ENCODE measurements at regions not wholly inside any gene's neighbourhood (a gene's known extent, or its start where the extent isn't known, plus 50 kb on each side); places are given as distances from the start of the nearest gene placed in this dataset.
"Not testable (repeated sequence)": the region's sequence is repeated elsewhere in the genome, so short reads cannot be mapped to it uniquely, and the experiment has no call there.

DNA sequence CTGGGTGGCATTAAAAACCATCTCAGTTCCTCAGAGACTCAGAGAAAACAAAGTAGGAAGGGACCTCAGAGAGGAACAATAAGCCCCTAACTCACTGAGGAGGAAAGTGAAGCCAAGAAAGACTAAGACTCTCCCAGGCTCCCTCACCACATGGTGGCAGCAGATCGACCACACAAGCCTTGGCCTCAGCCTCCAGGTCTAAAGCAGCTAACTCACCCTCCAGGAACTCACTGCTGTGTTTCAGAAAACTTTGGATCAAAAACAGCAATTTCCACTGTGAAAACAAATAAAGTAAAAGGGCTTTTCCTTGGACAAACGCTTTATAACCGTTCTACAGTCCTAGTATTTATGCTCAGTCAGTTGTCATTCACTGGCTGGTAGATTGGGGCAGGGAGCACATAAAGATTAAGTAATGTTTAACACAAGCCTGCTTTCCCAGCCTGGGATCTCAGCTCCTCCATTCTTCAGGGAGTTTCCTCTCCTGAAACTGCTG is 137.4 kb downstream of the PPIAL4G start:
- H3K27me3 ChIP-seq, result peaks cover 0 to 20% of the 10 kb centered on the region in 2 donors
- not testable (repeated sequence) for H3K27ac ChIP-seq; H3K4me3 ChIP-seq; H3K9me3 ChIP-seq; H3K36me3 ChIP-seq; H3K4me1 ChIP-seq; DNase-seq (ENCODE audit: low spot score in 2 of 2)
- TF ChIP-seq, protein P1, sequence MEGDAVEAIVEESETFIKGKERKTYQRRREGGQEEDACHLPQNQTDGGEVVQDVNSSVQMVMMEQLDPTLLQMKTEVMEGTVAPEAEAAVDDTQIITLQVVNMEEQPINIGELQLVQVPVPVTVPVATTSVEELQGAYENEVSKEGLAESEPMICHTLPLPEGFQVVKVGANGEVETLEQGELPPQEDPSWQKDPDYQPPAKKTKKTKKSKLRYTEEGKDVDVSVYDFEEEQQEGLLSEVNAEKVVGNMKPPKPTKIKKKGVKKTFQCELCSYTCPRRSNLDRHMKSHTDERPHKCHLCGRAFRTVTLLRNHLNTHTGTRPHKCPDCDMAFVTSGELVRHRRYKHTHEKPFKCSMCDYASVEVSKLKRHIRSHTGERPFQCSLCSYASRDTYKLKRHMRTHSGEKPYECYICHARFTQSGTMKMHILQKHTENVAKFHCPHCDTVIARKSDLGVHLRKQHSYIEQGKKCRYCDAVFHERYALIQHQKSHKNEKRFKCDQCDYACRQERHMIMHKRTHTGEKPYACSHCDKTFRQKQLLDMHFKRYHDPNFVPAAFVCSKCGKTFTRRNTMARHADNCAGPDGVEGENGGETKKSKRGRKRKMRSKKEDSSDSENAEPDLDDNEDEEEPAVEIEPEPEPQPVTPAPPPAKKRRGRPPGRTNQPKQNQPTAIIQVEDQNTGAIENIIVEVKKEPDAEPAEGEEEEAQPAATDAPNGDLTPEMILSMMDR (IDR thresholded peaks at IDR 0.05), result peak in 2 of 5 experiments; percentile 31 to 47
- 4 to 6% methylated on average over 3 of the region's 3 CpGs for WGBS, 2 donors

DNA sequence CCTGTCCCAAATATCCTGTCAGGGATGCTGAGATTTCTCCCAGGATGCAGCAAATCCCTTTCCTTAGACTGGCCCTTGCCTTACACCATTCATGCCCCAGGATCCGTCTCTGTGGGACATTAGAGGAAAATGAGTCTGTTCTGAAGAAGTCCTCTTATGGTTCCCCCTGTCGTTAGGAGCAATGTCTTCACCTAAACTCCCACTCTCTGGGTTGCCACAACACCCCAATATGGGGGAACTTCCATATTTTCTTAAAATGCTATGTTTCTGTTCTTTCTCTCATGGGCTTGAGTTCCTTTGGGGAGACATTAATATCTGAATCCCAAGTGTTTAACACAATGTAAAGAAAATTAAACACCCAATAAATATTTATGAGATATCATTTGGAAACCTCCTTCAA is 138.5 kb downstream of the PPIAL4G start:
- 81 to 84% methylated on average over 2 of the region's 2 CpGs for WGBS, 2 donors
- DNase-seq (ENCODE audit: low spot score in 2 of 2); H3K9me3 ChIP-seq; H3K36me3 ChIP-seq; H3K4me3 ChIP-seq; H3K27ac ChIP-seq; H3K4me1 ChIP-seq: not testable (repeated sequence)
- H3K27me3 ChIP-seq, result peaks cover 0 to 11% of the 10 kb centered on the region in 2 donors

DNA sequence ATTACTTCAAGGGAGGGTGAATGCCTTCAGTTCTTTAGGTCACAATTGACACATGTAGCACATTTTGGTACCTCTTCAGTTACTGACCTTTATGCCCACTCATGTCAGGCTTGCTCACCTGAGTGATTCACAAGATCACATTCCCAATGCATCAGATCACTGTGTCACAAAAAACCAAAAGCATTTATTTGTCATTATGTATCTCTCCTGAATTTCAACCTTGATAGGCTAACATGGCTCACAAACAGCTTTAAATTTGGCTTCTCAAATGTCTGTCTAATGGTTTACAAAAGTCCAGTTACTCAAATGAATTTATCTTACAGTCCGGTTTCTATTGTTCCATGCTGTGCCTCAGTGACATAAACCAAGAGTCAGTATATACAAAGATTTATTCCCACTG is 141.4 kb downstream of the PPIAL4G start:
- 86 to 92% methylated on average over 1 of the region's 1 CpG for WGBS, 2 donors
- not testable (repeated sequence) for H3K27ac ChIP-seq; H3K4me3 ChIP-seq; H3K27me3 ChIP-seq; H3K4me1 ChIP-seq; H3K36me3 ChIP-seq; H3K9me3 ChIP-seq; DNase-seq (ENCODE audit: low spot score in 2 of 2)

DNA sequence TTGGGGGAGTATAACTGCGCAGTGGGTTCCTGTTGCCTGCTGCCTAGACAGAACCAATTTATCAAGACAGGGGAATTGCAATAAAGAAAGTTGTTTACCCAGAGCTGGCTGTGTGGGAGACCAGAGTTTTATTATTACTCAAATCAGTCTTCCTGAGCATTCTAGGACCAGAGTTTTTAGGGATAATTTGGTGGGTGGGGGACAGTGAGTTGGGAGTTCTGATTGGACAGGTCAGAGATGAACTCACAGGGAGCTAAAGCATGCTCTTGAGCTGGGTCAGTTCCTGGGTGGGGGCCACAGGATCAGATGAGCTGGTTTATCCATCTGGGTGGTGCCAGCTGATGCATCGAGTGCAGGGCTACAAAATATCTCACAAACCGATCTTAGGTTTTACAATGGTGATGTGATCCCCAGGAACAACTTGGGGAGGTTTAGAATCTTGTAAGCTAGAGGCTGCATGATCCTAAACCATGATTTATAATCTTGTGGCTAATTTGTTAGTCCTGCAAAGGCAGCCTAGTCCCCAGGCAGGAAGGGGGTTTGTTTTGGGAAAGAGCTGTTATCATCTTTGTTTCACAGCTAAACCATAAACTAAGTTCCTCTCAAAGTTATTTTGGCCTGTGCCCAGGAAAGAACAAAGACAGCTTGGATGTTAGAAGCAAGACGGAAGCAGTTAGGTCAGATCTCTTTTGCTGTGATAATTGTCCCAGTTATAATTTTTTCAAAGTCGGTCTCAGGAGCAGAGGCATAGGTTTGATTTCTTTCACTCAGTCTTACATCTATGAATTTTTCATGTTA is 146.8 kb downstream of the PPIAL4G start:
- Histone ChIP-seq H3K27ac (peak overlapping the region in 1 of 4 donors; percentile 18), H3K4me1 (peaks cover 0 to 29% (median 6%) of the 10 kb centered on the region in 4 donors)
- H3K27me3 ChIP-seq; H3K36me3 ChIP-seq; H3K4me3 ChIP-seq; DNase-seq (ENCODE audit: low spot score in 2 of 2); H3K9me3 ChIP-seq: not testable (repeated sequence)
- WGBS, 2 donors, result 31 to 37% methylated on average over 4 to 5 of the region's 5 CpGs

DNA sequence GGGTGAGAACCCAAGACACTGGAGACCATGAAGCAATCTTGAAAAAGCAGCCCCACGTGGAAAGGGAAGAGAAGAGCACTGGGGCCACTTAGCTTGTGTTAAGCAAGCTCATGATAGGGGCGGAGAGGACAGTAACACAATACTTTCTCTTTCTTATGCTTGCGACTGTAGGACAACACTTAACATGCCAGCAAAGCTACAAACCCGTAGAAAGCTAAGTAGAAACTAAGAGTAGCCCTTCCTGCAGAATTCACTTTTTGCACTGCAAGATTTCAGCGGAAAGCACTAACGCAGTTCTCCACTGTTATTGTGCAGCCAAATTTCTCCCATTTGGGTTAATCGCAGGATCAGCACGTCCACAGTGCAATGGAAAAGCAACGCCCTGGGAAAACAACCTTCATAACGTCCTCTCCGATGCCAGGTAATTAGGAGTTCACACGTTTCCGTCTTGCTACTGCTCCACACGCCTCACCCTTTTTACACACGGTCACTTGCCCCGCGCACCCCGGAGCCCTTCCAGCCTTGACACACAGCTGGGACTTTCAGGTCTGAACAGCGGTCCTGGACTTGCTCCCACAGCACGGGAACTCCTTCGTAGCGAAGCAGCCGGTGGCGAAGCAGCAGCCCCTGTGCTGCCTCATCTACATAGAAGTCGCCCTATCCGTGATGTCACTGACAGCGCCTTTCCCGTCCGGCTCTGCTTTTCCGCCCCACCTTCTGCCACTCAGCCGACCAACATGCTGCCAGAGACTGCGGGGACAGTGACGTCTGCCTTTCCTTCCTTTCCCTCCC is 148.6 kb downstream of the PPIAL4G start:
- peak in 1 of 2 donors; percentile 86 for TF ChIP-seq EP300 (IDR thresholded peaks at IDR 0.05)
- TF ChIP-seq POLR2A (IDR thresholded peaks at IDR 0.05), result peak; percentile 61 to 80
- TF ChIP-seq, protein P1 (IDR thresholded peaks at IDR 0.05), result no peak
- WGBS, 2 donors, result 0 to 1% methylated on average over 32 to 33 of the region's 33 CpGs
- Histone ChIP-seq H3K27ac (peak overlapping the region; percentile 43 to 86 (median 76)), H3K4me3 (peak overlapping the region; percentile 32 to 56 (median 54)), H3K9me3 (no peaks in the 10 kb centered on the region), H3K36me3 (no peaks in the 10 kb centered on the region), H3K27me3 (peaks cover 0 to 10% of the 10 kb centered on the region in 2 donors), H3K4me1 (peaks cover 0 to 29% (median 6%) of the 10 kb centered on the region in 4 donors)
- DNase-seq (ENCODE audit: low spot score in 2 of 2), result peak; percentile 18 to 62

DNA sequence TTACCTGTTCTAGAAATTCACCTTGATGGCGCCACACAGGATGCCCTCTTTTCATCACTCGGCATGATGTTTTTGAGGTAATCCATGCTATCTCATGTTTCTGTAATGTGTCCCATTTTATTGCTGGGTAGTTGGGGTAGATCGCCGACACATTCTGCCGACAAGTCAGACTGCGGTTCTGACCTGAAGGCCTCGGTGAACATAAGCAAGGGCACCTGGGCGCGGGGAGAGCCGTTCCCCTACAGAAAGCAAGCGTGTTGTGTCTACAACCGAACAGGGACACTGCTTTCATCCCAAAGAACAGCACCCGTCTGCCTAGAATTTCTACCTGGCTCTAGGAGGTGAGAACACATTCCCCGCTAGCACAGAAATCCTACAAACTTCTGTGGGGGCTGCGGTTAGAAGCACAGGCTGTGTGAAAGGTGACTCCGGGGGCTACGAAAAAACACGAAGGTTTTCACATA is 149.2 kb downstream of the PPIAL4G start:
- TF ChIP-seq, protein P1 (IDR thresholded peaks at IDR 0.05), result no peak
- TF ChIP-seq EP300 (IDR thresholded peaks at IDR 0.05) (no peak), POLR2A (IDR thresholded peaks at IDR 0.05) (no peak)
- WGBS, 2 donors, result 10 to 11% methylated on average over 13 to 18 of the region's 18 CpGs
- Histone ChIP-seq H3K4me3 (peak overlapping the region; percentile 32 to 56 (median 54)), H3K9me3 (no peaks in the 10 kb centered on the region), H3K27ac (peak overlapping the region; percentile 43 to 86 (median 76)), H3K4me1 (peaks cover 0 to 33% (median 6%) of the 10 kb centered on the region in 4 donors), H3K36me3 (no peaks in the 10 kb centered on the region), H3K27me3 (peaks cover 0 to 16% of the 10 kb centered on the region in 2 donors)
- DNase-seq (ENCODE audit: low spot score in 2 of 2), result no peak
